ENCODE measurements at regions not wholly inside any gene's neighbourhood (a gene's known extent, or its start where the extent isn't known, plus 50 kb on each side); places are given as distances from the start of the nearest gene placed in this dataset.
"Not testable (repeated sequence)": the region's sequence is repeated elsewhere in the genome, so short reads cannot be mapped to it uniquely, and the experiment has no call there.

DNA sequence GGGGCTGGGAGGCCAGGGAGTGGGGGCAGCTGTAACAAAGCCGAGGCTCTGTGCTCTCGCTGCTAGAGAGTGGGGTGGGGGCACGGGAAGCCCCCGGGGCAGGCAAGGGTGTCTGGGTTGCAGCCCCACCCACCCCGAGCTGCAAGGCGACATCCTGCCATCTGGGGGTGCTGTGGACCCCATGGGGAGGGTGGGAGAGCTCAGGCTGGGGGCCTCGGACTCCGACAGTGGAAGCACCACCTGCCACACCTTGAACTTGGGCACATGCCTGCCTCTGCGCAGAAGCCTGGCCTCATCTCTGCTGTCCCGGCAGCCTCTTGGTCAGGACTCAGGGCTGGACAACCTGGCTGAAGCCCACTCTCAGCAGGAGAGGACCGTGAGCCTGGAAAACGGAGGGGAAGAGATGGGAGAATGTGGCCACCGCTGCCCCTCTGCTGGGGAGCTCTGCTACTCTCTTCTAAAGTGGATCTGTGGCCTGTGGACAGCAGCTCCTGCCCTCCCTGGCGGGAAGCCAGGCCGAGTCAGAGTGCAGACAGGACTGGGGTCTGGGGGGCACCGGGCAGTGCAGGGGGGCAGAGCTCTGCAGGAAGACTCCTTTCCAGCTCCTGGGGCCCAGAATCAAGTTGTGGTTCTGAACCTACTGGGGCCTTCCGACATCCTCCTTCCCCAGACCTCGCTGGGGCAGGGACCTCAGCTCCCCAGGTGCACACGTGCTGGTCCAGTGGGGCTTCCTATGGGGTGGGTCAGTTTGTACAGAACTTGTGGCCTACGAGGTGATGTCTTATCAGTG, 207.2 kb downstream of the BANP start:
- 0 out of 3 replicates have a peak, but pooled peaks have one; percentile 37 for ATAC-seq
- H3K9ac ChIP-seq (ENCODE audit: insufficient read depth in 1 of 2, low read depth in 2 of 2, low read length in 2 of 2); H3K9me1 ChIP-seq (ENCODE audit: control insufficient read depth, insufficient read depth, low read length); H3K4me3 ChIP-seq; H2AFZ ChIP-seq (ENCODE audit: low read depth, low read length); CTCF ChIA-PET (ENCODE audit: low intra/inter-chr PET ratio); POLR2A ChIA-PET; H4K20me1 ChIP-seq (replicated peaks; ENCODE audit: control insufficient read depth, insufficient read depth, low read length); H3K79me2 ChIP-seq (ENCODE audit: control insufficient read depth, insufficient read depth, low read length); H3K4me1 ChIP-seq (replicated peaks in 1 of 2; ENCODE audit: control insufficient read depth in 2 of 2, insufficient read depth in 2 of 2, low read length in 2 of 2); H3K4me2 ChIP-seq (ENCODE audit: insufficient read depth, low read length); intact Hi-C loops (cut with micrococcal nuclease); H3K36me3 ChIP-seq (ENCODE audit: control insufficient read depth, insufficient read depth, low read length); H3K27ac ChIP-seq (ENCODE audit: extremely low read depth, low read depth, low read length); BruUV-seq (replicated peaks); H3K9me3 ChIP-seq (replicated peaks; ENCODE audit: control insufficient read depth, insufficient read depth, low read depth, low read length); DNase-seq (ENCODE audit: extremely low read depth in 1 of 4, low spot score in 3 of 4); in situ Hi-C loops (cut with MboI); FAIRE-seq: not testable (repeated sequence)
- H3K27me3 ChIP-seq (ENCODE audit: control insufficient read depth in 2 of 2, insufficient read depth in 2 of 2, low read length in 2 of 2): peaks cover 2 to 31% of the 10 kb centered on the region in 2 experiments; a peak in 2 of 5 replicates
- 4% methylated on average over 11 of the region's 20 CpGs for WGBS (ENCODE audit: insufficient coverage, low coverage, missing lambda C conversion rate)

DNA sequence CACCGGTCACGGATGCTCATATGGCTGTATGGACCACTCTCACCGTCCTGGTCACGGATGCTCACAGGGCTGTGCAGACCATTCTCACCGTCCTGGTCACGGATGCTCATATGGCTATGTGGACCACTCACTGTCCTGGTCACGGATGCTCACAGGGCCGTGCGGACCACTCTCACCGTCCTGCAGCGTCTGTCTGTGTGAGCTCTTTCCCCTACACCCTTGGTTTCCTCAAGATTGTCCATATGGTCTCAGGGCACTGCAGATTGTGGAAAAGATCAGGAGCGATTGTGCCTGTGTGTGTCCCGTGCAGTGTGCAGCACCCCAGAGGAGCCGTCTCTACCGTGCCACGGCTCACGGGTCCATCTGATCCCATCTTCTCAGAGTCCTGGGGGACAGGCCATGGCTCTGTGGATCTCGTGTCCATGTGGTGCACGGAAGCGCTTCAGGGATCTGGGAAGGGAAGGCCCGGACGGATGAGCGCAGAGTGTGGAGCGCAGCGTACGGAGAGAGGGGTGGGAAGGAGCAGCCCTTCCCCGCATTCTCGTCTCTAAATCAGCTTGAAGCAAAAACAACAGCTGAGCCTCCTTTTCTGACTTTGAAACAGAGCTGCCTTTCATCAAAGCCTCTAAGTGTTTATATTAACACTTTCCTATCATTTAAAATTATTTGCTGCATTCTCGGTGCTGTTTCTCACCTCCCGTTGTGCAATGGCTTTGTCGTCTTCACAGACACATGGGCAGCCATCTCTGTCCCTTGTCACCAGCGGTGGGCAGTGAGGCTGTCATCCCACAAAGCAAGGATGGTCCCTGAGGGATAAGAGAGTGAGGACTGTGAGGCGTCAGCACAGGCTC, 208.0 kb downstream of the BANP start:
- ATAC-seq; H3K4me2 ChIP-seq (ENCODE audit: insufficient read depth, low read length); H3K9ac ChIP-seq (ENCODE audit: insufficient read depth in 1 of 2, low read depth in 2 of 2, low read length in 2 of 2); CTCF ChIA-PET (ENCODE audit: low intra/inter-chr PET ratio); H3K4me1 ChIP-seq (replicated peaks in 1 of 2; ENCODE audit: control insufficient read depth in 2 of 2, insufficient read depth in 2 of 2, low read length in 2 of 2); DNase-seq (ENCODE audit: extremely low read depth in 1 of 4, low spot score in 3 of 4); FAIRE-seq; H3K9me1 ChIP-seq (ENCODE audit: control insufficient read depth, insufficient read depth, low read length); POLR2A ChIA-PET; H2AFZ ChIP-seq (ENCODE audit: low read depth, low read length); H3K36me3 ChIP-seq (ENCODE audit: control insufficient read depth, insufficient read depth, low read length); H3K9me3 ChIP-seq (replicated peaks; ENCODE audit: control insufficient read depth, insufficient read depth, low read depth, low read length); BruUV-seq (replicated peaks); intact Hi-C loops (cut with micrococcal nuclease); H3K27ac ChIP-seq (ENCODE audit: extremely low read depth, low read depth, low read length); in situ Hi-C loops (cut with MboI); H3K4me3 ChIP-seq; H3K79me2 ChIP-seq (ENCODE audit: control insufficient read depth, insufficient read depth, low read length); H4K20me1 ChIP-seq (replicated peaks; ENCODE audit: control insufficient read depth, insufficient read depth, low read length): not testable (repeated sequence)
- 33% methylated on average over 27 of the region's 33 CpGs for WGBS (ENCODE audit: insufficient coverage, low coverage, missing lambda C conversion rate)
- H3K27me3 ChIP-seq (ENCODE audit: control insufficient read depth in 2 of 2, insufficient read depth in 2 of 2, low read length in 2 of 2): peaks cover 2 to 31% of the 10 kb centered on the region in 2 experiments; a peak in 2 of 5 replicates

Measured in K562 (cell line).